HFF-Myc (cell line): ENCODE measurements at regions not wholly inside any gene's neighbourhood (a gene's known extent, or its start where the extent isn't known, plus 50 kb on each side); places are given as distances from the start of the nearest gene placed in this dataset.

Source experiments
- DNase-seq: peaks from one replicate; pipeline ENCODE4 v3.0.0-alpha.2; 2011; ENCODE audit warnings: low read depth; ENCODE audit errors: extremely low read depth
- H3K4me3 ChIP-seq: replicated peaks from 2 replicates; pipeline ENCODE4 v1.5.1; 2011; ENCODE audit warnings: low read depth, mild to moderate bottlenecking, control low read depth, low read length
- CTCF ChIP-seq: IDR thresholded peaks from 2 replicates; pipeline ENCODE4 v1.5.1; 2012; ENCODE audit warnings: mild to moderate bottlenecking, low read depth, low read length, control low read depth; ENCODE audit errors: missing control alignments

- no peak for DNase-seq
- H3K4me3 ChIP-seq, result no peak overlapping the region
- no peak for TF ChIP-seq CTCF
Observed at GRCh38 chr2:228239207-228239906, 57.9 kb upstream of the SPHKAP start.
